Activated naive CD4-positive, alpha-beta T cell treated with anti-CD3 and anti-CD28 coated beads for 36 hours (primary cell): ENCODE measurements at regions not wholly inside any gene's neighbourhood (a gene's known extent, or its start where the extent isn't known, plus 50 kb on each side); places are given as distances from the start of the nearest gene placed in this dataset.

Source experiments
- CTCF ChIA-PET: fragments of 350-600 bp; sonication (Branson Sonifier 250); formaldehyde crosslinking; loops from one replicate; lab custom pipeline; 2021; ENCODE audit warnings: antibody characterized with exemption; lab: Charles Lee
- DNase-seq: peaks from one replicate; pipeline ENCODE4 v3.0.0-alpha.2; 2020
- H3K27ac Mint-ChIP-seq: one replicate; pipeline ENCODE4 v1.8.0; 2021; ENCODE audit warnings: mild to moderate bottlenecking, mixed read lengths
- H3K27me3 Mint-ChIP-seq: one replicate; pipeline ENCODE4 v1.8.0; 2021; ENCODE audit warnings: low read depth, mixed read lengths
- H3K36me3 Mint-ChIP-seq: one replicate; pipeline ENCODE4 v1.8.0; 2021; ENCODE audit warnings: low read depth, mixed read lengths
- H3K4me1 Mint-ChIP-seq: one replicate; pipeline ENCODE4 v1.8.0; 2021; ENCODE audit warnings: low read depth, mixed read lengths
- H3K4me3 Mint-ChIP-seq: one replicate; pipeline ENCODE4 v1.8.0; 2021; ENCODE audit warnings: mild to moderate bottlenecking, moderate library complexity, mixed read lengths
- H3K9me3 Mint-ChIP-seq: one replicate; pipeline ENCODE4 v1.8.0; 2021; ENCODE audit warnings: mixed read lengths
- intact Hi-C: fragments of 100-400 bp; cut with micrococcal nuclease; formaldehyde crosslinking; loops from one replicate; pipeline ENCODE4 v1.15.1; 2023

- Mint-ChIP-seq H3K27ac (no peak overlapping the region), H3K4me1 (peaks cover 2% of the 10 kb centered on the region), H3K27me3 (peaks cover 4% of the 10 kb centered on the region), H3K9me3 (no peaks in the 10 kb centered on the region), H3K36me3 (no peaks in the 10 kb centered on the region), H3K4me3 (no peak overlapping the region)
- CTCF ChIA-PET, result no interaction called here
- DNase-seq, result no peak
- intact Hi-C loops, result no loop called here
Measured at GRCh38 chr14:104319491-104320241, 181.3 kb downstream of the KIF26A start.

GRCh38 chr14:104320611-104321086, 182.3 kb downstream of the KIF26A start:
- no peak overlapping the region for H3K4me3 Mint-ChIP-seq

DNA sequence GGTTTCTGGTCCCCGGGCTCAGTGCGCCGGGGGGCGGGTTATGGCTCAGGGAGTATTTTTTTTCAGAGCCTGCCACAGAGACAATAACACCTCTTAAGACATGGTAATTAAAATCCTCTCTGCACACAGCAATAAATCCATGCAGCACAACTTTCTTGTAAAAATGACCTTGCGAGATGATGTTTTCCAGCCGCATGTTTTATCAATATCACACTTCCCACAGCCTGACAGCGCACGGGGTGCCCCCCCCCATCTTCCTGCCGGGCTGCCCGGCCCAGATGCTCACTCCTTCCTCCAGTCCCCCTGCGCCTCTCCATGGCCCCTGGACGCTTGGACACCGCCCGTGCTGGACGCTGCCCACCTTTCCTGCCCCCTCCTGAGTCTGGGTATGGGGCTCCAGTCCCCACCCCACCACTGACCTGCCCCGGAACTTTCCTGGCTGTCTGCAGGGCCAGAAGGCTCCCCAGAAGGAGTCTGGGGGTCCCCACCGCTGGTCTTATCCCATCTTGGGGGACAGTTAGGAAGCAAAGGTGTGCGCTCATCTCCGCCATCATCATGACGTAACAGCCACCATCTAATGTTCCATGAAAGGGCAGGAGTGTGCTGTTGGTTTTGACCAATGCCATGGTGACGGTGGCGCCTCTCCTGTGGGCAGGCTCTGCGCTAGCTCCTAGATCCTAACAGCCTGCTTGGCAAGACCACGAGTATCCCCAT, 182.9 kb downstream of the KIF26A start:
- CTCF ChIA-PET, result no interaction called here
- intact Hi-C loops, result no loop called here
- no peak overlapping the region for H3K27ac Mint-ChIP-seq
- DNase-seq, result peak; percentile 2
- peaks cover 2% of the 10 kb centered on the region for H3K4me1 Mint-ChIP-seq
- H3K36me3 Mint-ChIP-seq, result no peaks in the 10 kb centered on the region
- H3K27me3 Mint-ChIP-seq, result peaks cover 4% of the 10 kb centered on the region
- H3K4me3 Mint-ChIP-seq, result no peak overlapping the region
- no peaks in the 10 kb centered on the region for H3K9me3 Mint-ChIP-seq

More at GRCh38 chr14:104320611-104321086, 182.3 kb downstream of the KIF26A start:
- no peaks in the 10 kb centered on the region for H3K36me3 Mint-ChIP-seq
- intact Hi-C loops, result no loop called here
- peaks cover 4% of the 10 kb centered on the region for H3K27me3 Mint-ChIP-seq
- peaks cover 2% of the 10 kb centered on the region for H3K4me1 Mint-ChIP-seq
- no peak overlapping the region for H3K27ac Mint-ChIP-seq
- H3K9me3 Mint-ChIP-seq, result no peaks in the 10 kb centered on the region
- CTCF ChIA-PET, result no interaction called here
- DNase-seq, result no peak

GRCh38 chr14:104321802-104322130, 183.4 kb downstream of the KIF26A start:
- intact Hi-C loops, result no loop called here
- no peak for DNase-seq
- no peak overlapping the region for H3K4me3 Mint-ChIP-seq
- H3K9me3 Mint-ChIP-seq, result no peaks in the 10 kb centered on the region
- CTCF ChIA-PET, result no interaction called here
- H3K27ac Mint-ChIP-seq, result no peak overlapping the region
- no peaks in the 10 kb centered on the region for H3K36me3 Mint-ChIP-seq
- H3K4me1 Mint-ChIP-seq, result peaks cover 2% of the 10 kb centered on the region
- peaks cover 4% of the 10 kb centered on the region for H3K27me3 Mint-ChIP-seq

GRCh38 chr14:104322531-104323366, 184.4 kb downstream of the KIF26A start:
- no peaks in the 10 kb centered on the region for H3K36me3 Mint-ChIP-seq
- no peak overlapping the region for H3K27ac Mint-ChIP-seq
- no peak overlapping the region for H3K4me3 Mint-ChIP-seq
- peaks cover 4% of the 10 kb centered on the region for H3K27me3 Mint-ChIP-seq
- H3K4me1 Mint-ChIP-seq, result peaks cover 2% of the 10 kb centered on the region
- intact Hi-C loops, result no loop called here
- H3K9me3 Mint-ChIP-seq, result no peaks in the 10 kb centered on the region
- DNase-seq, result no peak
- CTCF ChIA-PET, result no interaction called here

DNA sequence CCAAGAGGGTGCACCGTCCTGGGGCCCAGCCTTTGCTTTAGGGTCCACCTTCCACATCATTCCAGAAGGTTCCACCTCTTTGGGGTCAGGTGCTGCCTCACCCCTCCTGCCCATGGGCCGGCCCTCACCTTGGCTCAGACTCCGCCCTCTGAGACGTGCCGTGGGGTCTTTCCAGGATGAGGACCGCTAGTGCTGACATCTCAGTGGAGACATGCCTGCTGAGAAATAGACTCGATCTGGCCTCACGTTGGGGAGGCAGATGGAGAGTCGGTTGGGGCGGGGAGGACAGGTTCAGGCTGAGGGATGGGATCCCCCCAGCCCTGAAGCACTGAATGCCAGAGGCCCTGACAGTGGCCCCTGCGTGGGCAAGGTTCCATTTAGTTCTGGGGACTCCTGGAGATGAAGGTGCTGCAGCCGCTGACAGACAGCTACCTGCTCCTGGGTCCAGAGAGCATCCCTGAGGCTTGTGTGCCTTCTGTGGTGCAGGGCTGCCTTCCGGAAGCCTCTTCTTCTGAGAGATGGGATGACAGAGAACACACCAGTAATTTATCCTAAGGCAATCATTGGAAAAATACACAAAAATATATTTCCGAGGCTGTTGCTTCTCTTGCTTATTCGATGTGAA, 185.3 kb downstream of the KIF26A start:
- Mint-ChIP-seq H3K4me1 (peaks cover 2% of the 10 kb centered on the region), H3K9me3 (no peaks in the 10 kb centered on the region), H3K36me3 (no peaks in the 10 kb centered on the region), H3K4me3 (no peak overlapping the region), H3K27me3 (peaks cover 4% of the 10 kb centered on the region), H3K27ac (no peak overlapping the region)
- intact Hi-C loops, result no loop called here
- CTCF ChIA-PET, result no interaction called here
- no peak for DNase-seq

- Mint-ChIP-seq H3K36me3 (no peaks in the 10 kb centered on the region), H3K4me1 (no peaks in the 10 kb centered on the region), H3K4me3 (no peak overlapping the region), H3K27me3 (no peaks in the 10 kb centered on the region), H3K27ac (no peak overlapping the region), H3K9me3 (peaks cover 21% of the 10 kb centered on the region)
- CTCF ChIA-PET, result no interaction called here
- DNase-seq, result no peak
- intact Hi-C loops, result no loop called here
Measured at GRCh38 chr14:104326848-104327247, 188.5 kb downstream of the KIF26A start.

DNA sequence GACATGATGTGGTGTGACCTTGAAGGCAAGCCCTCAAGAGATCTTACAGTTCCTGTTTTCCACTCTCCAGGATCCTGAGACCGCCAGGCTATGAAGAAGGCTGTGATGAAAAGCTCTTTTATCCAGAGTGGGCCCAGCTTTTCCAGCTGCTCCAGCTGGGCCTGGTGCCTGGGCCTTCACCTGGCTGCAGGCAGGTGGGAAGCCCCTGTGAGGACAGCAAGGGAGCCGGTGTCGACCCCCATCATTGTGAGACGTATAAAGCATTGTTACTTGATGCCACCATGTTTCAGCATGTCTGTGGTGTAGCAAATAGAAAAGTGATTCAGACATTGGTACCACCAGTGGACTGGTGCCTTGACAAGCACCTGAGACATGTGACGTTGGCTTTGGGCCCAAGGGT, 190.2 kb downstream of the KIF26A start:
- no peak overlapping the region for H3K27ac Mint-ChIP-seq
- peaks cover 21% of the 10 kb centered on the region for H3K9me3 Mint-ChIP-seq
- H3K4me3 Mint-ChIP-seq, result no peak overlapping the region
- no peaks in the 10 kb centered on the region for H3K36me3 Mint-ChIP-seq
- H3K4me1 Mint-ChIP-seq, result no peaks in the 10 kb centered on the region
- CTCF ChIA-PET, result no interaction called here
- intact Hi-C loops, result no loop called here
- no peaks in the 10 kb centered on the region for H3K27me3 Mint-ChIP-seq
- no peak for DNase-seq

GRCh38 chr14:104329793-104330192, 191.4 kb downstream of the KIF26A start:
- H3K36me3 Mint-ChIP-seq, result no peaks in the 10 kb centered on the region
- no peak overlapping the region for H3K4me3 Mint-ChIP-seq
- DNase-seq, result no peak
- peaks cover 21% of the 10 kb centered on the region for H3K9me3 Mint-ChIP-seq
- H3K27me3 Mint-ChIP-seq, result no peaks in the 10 kb centered on the region
- no peaks in the 10 kb centered on the region for H3K4me1 Mint-ChIP-seq
- intact Hi-C loops, result no loop called here
- no peak overlapping the region for H3K27ac Mint-ChIP-seq
- CTCF ChIA-PET, result interaction anchor here (1.3 kb wide), 1 partner anchor 11 kb away, joined by 6 read pairs; no protein-coding TSS in a partner anchor

DNA sequence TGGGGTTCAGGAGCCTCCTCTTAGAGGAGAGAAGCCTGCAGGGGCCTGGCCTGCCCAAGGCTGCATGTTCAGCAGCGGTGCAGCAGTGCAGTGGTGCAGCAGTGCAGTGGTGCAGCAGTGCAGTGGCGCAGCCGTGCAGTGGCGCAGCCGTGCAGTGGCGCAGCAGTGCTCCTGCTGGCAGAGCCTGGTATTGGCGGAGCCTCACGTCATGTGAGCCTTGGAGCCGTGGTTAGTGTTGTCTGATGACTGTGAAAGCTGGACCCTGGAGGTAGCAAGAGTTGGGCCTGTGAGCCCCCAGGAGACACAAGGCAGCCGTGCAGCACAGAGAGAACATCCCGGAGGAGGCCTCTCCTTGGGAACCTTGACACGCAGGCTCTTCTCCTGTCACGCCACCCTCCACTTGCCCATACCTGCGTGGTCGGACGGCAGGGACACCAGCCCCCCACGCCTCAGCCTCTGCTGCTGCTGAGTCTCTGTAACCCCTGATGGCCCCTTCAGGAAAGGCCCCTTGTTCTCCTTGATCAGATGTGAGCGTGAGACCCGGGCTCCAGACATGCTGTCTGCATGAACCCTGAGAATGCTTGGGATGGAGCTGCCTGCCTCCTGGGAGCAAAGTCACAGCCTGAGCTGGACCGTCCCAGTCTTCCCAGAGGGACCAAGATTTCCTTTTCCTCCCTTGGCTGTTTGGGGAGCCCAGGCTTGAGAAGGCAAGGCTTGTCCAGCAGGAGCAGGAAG, 193.7 kb downstream of the KIF26A start:
- Mint-ChIP-seq H3K9me3 (peaks cover 21% of the 10 kb centered on the region), H3K27ac (no peak overlapping the region), H3K4me1 (no peaks in the 10 kb centered on the region), H3K36me3 (no peaks in the 10 kb centered on the region), H3K27me3 (no peaks in the 10 kb centered on the region), H3K4me3 (no peak overlapping the region)
- intact Hi-C loops, result no loop called here
- CTCF ChIA-PET, result no interaction called here
- DNase-seq, result no peak

DNA sequence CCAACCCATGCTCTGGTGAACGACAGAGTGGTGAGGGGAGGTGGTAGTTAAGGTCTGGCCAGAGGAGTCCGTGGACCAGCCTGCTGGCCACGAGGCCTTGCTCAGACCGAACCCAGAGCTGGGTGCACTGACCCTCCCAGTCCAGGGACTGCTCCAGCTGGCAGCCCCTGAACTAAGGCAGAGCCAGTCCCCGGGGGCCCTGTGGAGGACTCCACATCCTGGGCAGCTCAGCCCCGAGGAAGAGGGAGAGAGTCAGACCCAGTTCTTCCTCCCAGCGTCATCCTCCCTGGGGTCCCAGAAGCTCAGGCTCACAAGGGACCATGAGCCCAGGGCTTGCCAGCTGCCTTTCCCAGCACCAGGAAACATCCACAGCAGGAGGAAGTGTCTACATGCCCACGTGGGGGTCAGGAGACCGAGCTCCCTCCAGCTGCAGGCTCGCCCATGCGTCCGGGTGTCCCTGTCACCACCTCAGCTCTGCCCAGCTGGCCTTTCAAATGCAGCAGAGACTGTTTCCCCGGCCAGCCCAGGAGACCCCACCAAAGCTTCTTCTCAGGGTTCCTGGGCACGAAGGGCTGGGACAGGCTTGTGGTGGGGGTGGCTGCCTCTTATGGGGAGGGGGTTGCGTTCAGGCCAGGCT, 194.4 kb downstream of the KIF26A start:
- DNase-seq, result no peak
- Mint-ChIP-seq H3K4me1 (no peaks in the 10 kb centered on the region), H3K36me3 (no peaks in the 10 kb centered on the region), H3K9me3 (peaks cover 21% of the 10 kb centered on the region), H3K27me3 (no peaks in the 10 kb centered on the region), H3K27ac (no peak overlapping the region), H3K4me3 (no peak overlapping the region)
- CTCF ChIA-PET, result interaction anchor here (0.7 kb wide), 1 partner anchor 155 kb away, joined by 3 read pairs; no protein-coding TSS in a partner anchor
- intact Hi-C loops, result no loop called here
